ENCODE measurements at regions not wholly inside any gene's neighbourhood (a gene's known extent, or its start where the extent isn't known, plus 50 kb on each side); places are given as distances from the start of the nearest gene placed in this dataset.

- Histone ChIP-seq H3K27ac (no peak overlapping the region), H3K9me3 (no peaks in the 10 kb centered on the region), H3K36me3 (no peaks in the 10 kb centered on the region), H3K4me3 (no peak overlapping the region), H3K27me3 (no peaks in the 10 kb centered on the region), H3K4me1 (no peaks in the 10 kb centered on the region)
- intact Hi-C loops (cut with DNase I; ENCODE audit: low total_unique reads), result no loop called here
- DNase-seq, result no peak
- TF ChIP-seq CTCF (IDR thresholded peaks at IDR 0.05) (no peak), POLR2A (IDR thresholded peaks at IDR 0.05) (no peak)
These were observed 580.6 kb downstream of the EPHA5 start for GRCh38 chr4:65089666-65090065.

GRCh38 chr4:65083076-65083475, 587.2 kb downstream of the EPHA5 start:
- no peak overlapping the region for H3K27ac ChIP-seq
- DNase-seq, result no peak
- H3K4me3 ChIP-seq, result no peak overlapping the region
- H3K9me3 ChIP-seq, result no peaks in the 10 kb centered on the region
- H3K36me3 ChIP-seq, result no peaks in the 10 kb centered on the region
- no peaks in the 10 kb centered on the region for H3K4me1 ChIP-seq
- intact Hi-C loops (cut with DNase I; ENCODE audit: low total_unique reads), result no loop called here
- no peak for TF ChIP-seq POLR2A (IDR thresholded peaks at IDR 0.05)
- TF ChIP-seq CTCF (IDR thresholded peaks at IDR 0.05), result no peak
- H3K27me3 ChIP-seq, result no peaks in the 10 kb centered on the region

DNA sequence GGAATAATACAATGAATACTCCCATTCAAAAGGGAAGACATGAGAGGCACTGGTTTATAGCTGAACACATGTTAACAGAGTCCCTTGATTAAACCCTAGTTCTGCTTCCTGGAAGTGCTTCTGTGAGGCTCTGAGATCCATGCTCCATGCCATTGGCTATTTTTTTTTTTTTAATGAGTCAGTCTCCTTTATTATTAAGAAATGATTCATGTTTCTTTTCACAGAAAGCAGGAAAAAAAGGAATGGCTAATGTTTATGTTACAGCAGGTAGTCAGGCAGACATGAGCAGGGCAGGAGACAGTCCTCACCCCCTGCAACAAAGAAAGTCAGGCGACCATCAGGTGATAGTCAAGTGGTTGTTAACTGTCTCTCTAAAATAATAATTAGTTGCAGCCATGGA, 598.7 kb downstream of the EPHA5 start:
- no peak overlapping the region for H3K4me3 ChIP-seq
- no peak for DNase-seq
- H3K27ac ChIP-seq, result no peak overlapping the region
- TF ChIP-seq POLR2A (IDR thresholded peaks at IDR 0.05), result no peak
- TF ChIP-seq CTCF (IDR thresholded peaks at IDR 0.05), result no peak
- no peaks in the 10 kb centered on the region for H3K36me3 ChIP-seq
- intact Hi-C loops (cut with DNase I; ENCODE audit: low total_unique reads), result no loop called here
- no peaks in the 10 kb centered on the region for H3K4me1 ChIP-seq
- H3K27me3 ChIP-seq, result no peaks in the 10 kb centered on the region
- H3K9me3 ChIP-seq, result no peaks in the 10 kb centered on the region

DNA sequence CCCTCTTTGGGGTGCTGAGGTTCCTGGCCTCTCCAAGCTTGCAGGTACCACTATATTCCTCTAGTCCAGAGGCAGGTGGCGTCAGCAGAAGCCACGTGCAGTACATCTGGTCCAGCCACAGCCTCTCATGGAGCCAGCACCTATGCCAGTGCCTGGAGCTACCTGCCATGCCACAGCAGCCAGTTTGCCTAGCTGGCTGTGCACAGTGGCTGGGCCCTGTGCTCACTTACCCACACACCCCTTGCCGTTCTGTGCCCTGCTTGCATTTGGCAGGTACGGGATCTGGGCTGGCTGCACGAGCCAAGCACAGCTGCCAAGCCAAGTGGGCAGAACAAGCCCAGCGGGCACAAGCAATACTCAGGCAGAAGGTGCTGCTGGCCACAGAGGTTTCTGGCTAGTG, 601.1 kb downstream of the EPHA5 start:
- H3K4me1 ChIP-seq, result no peaks in the 10 kb centered on the region
- H3K36me3 ChIP-seq, result no peaks in the 10 kb centered on the region
- no peaks in the 10 kb centered on the region for H3K27me3 ChIP-seq
- no peak overlapping the region for H3K27ac ChIP-seq
- DNase-seq, result no peak
- H3K4me3 ChIP-seq, result no peak overlapping the region
- TF ChIP-seq POLR2A (IDR thresholded peaks at IDR 0.05) (no peak), CTCF (IDR thresholded peaks at IDR 0.05) (no peak)
- no peaks in the 10 kb centered on the region for H3K9me3 ChIP-seq
- intact Hi-C loops (cut with DNase I; ENCODE audit: low total_unique reads), result no loop called here

GRCh38 chr4:65066106-65066505, 604.2 kb downstream of the EPHA5 start:
- Histone ChIP-seq H3K4me1 (no peaks in the 10 kb centered on the region), H3K27me3 (no peaks in the 10 kb centered on the region), H3K27ac (no peak overlapping the region), H3K9me3 (no peaks in the 10 kb centered on the region), H3K36me3 (peaks cover 0 to 3% of the 10 kb centered on the region in 2 donors), H3K4me3 (no peak overlapping the region)
- no peak for DNase-seq
- intact Hi-C loops (cut with DNase I; ENCODE audit: low total_unique reads), result no loop called here
- TF ChIP-seq POLR2A (IDR thresholded peaks at IDR 0.05) (no peak), CTCF (IDR thresholded peaks at IDR 0.05) (no peak)

Measured in uterus (tissue), 3 donors.